Upper lobe of right lung (tissue), 1 donor: ENCODE measurements at regions not wholly inside any gene's neighbourhood (a gene's known extent, or its start where the extent isn't known, plus 50 kb on each side); places are given as distances from the start of the nearest gene placed in this dataset.

ENCODE experiments used
- ATAC-seq: fragments of 200-7000 bp; cut with Tn5 transposase; one replicate; pipeline ENCODE4 v1.9.1; 2020; ENCODE audit warnings: mild to moderate bottlenecking, moderate library complexity
- DNase-seq: peaks from one replicate; pipeline ENCODE4 v3.0.0-alpha.2; 2020
- H3K27ac ChIP-seq: fragments of 200-600 bp; one replicate; pipeline ENCODE4 v1.8.0; 2022
- H3K27me3 ChIP-seq: fragments of 200-600 bp; one replicate; pipeline ENCODE4 v1.8.0; 2022; ENCODE audit warnings: mild to moderate bottlenecking
- H3K36me3 ChIP-seq: fragments of 200-600 bp; one replicate; pipeline ENCODE4 v1.8.0; 2022
- H3K4me1 ChIP-seq: fragments of 200-600 bp; one replicate; pipeline ENCODE4 v1.8.0; 2022
- H3K4me3 ChIP-seq: fragments of 200-600 bp; one replicate; pipeline ENCODE4 v1.8.0; 2022; ENCODE audit warnings: mild to moderate bottlenecking
- H3K9me3 ChIP-seq: fragments of 200-600 bp; one replicate; pipeline ENCODE4 v1.8.0; 2022
- CTCF ChIP-seq: fragments of 200-600 bp; IDR thresholded peaks from one replicate; pipeline ENCODE4 v1.8.0; 2022; ENCODE audit warnings: antibody characterized with exemption
- intact Hi-C: fragments of 100-400 bp; cut with DNase I; formaldehyde crosslinking; loops from one replicate; pipeline ENCODE4 v1.11.0; 2022
- donor health status: DM: no; HTN: yes; CAD: no; lungs with severe emphysema.

DNA sequence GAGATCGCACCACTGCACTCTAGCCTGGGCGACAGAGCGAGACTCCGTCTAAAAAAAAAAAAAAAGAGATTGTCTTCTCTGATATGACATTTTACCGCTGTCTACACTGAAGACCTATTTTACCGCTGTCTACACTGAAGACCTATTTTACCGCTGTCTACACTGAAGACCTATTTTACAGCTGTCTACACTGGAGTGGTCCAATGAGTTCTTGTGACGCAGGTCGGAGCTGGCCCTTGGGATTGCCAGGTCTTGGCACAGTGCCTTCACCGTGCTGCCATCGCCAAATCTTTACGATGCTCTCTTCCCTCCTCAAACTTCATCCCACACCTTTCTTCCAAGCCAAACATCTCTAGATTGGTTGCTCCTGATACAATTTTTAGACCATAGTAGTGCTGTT is 183.1 kb upstream of the FAT1 start:
- DNase-seq, result no peak
- no peak for TF ChIP-seq CTCF
- Histone ChIP-seq H3K4me3 (no peak overlapping the region), H3K27ac (no peak overlapping the region), H3K4me1 (peaks cover 3% of the 10 kb centered on the region), H3K9me3 (no peaks in the 10 kb centered on the region), H3K36me3 (no peaks in the 10 kb centered on the region), H3K27me3 (no peaks in the 10 kb centered on the region)
- intact Hi-C loops, result no loop called here
- ATAC-seq, result no peak

DNA sequence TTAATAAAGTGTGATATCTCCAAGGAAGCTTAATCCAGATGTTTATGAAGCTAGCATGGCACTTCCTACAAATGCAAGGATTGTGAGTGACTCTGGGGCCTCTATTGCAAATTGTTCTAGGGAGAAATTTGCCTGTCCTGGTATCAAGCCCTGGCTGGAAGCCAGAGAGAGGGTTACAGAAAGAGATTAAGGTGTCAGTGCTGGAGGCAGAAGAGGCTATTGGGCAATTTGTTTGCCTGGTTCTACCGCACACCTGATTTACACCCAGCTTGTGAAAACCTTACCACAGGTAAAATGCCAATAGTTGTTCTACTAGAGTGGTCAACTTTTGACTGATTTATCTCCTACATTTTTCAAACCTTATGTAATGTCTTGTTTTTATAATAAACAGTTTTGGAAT is 186.7 kb upstream of the FAT1 start:
- H3K4me3 ChIP-seq, result no peak overlapping the region
- ATAC-seq, result no peak
- H3K9me3 ChIP-seq, result no peaks in the 10 kb centered on the region
- no peak for DNase-seq
- no peak overlapping the region for H3K27ac ChIP-seq
- intact Hi-C loops, result no loop called here
- H3K4me1 ChIP-seq, result no peaks in the 10 kb centered on the region
- H3K27me3 ChIP-seq, result no peaks in the 10 kb centered on the region
- H3K36me3 ChIP-seq, result no peaks in the 10 kb centered on the region
- no peak for TF ChIP-seq CTCF

GRCh38 chr4:186912606-186913005 is 188.9 kb upstream of the FAT1 start:
- no peaks in the 10 kb centered on the region for H3K9me3 ChIP-seq
- no peak overlapping the region for H3K4me3 ChIP-seq
- no peak for DNase-seq
- H3K4me1 ChIP-seq, result no peaks in the 10 kb centered on the region
- no peak for TF ChIP-seq CTCF
- H3K36me3 ChIP-seq, result no peaks in the 10 kb centered on the region
- H3K27ac ChIP-seq, result no peak overlapping the region
- intact Hi-C loops, result no loop called here
- no peaks in the 10 kb centered on the region for H3K27me3 ChIP-seq
- ATAC-seq, result no peak

GRCh38 chr4:186915816-186916215 is 192.2 kb upstream of the FAT1 start:
- no peak overlapping the region for H3K27ac ChIP-seq
- ATAC-seq, result no peak
- H3K4me3 ChIP-seq, result no peak overlapping the region

GRCh38 chr4:186917136-186917535 is 193.5 kb upstream of the FAT1 start:
- Histone ChIP-seq H3K27me3 (no peaks in the 10 kb centered on the region), H3K4me1 (no peaks in the 10 kb centered on the region), H3K36me3 (no peaks in the 10 kb centered on the region), H3K9me3 (no peaks in the 10 kb centered on the region), H3K27ac (no peak overlapping the region), H3K4me3 (no peak overlapping the region)
- no peak for DNase-seq
- intact Hi-C loops, result no loop called here
- ATAC-seq, result no peak
- no peak for TF ChIP-seq CTCF

More at GRCh38 chr4:186915816-186916215, 192.2 kb upstream of the FAT1 start:
- no peak for TF ChIP-seq CTCF
- intact Hi-C loops, result no loop called here
- H3K27me3 ChIP-seq, result no peaks in the 10 kb centered on the region
- no peak for DNase-seq
- H3K9me3 ChIP-seq, result no peaks in the 10 kb centered on the region
- H3K4me1 ChIP-seq, result no peaks in the 10 kb centered on the region
- no peaks in the 10 kb centered on the region for H3K36me3 ChIP-seq

DNA sequence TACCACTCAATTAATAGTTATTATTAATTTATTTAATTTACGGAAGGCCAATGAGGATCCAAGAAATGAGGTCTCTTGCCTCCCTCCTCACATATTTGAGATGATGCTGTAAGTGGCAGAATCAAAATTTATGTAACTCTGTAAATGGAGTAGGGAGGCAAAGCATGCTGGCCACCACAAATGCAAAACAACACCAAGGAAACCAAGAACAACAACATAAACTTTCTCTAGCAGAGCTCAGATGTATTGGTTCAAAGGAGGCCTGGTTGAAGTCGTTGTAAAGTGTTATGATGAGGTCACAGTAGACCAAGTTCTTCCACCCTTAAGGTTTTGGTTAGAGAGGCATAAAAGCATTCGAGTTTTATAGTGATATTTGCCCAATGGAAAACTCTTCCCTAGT is 194.8 kb upstream of the FAT1 start:
- ATAC-seq (no peak), DNase-seq (no peak)
- Histone ChIP-seq H3K9me3 (no peaks in the 10 kb centered on the region), H3K4me3 (no peak overlapping the region), H3K27ac (no peak overlapping the region), H3K36me3 (no peaks in the 10 kb centered on the region), H3K27me3 (no peaks in the 10 kb centered on the region), H3K4me1 (no peaks in the 10 kb centered on the region)
- TF ChIP-seq CTCF, result no peak
- intact Hi-C loops, result no loop called here
